ENCODE measurements at regions not wholly inside any gene's neighbourhood (a gene's known extent, or its start where the extent isn't known, plus 50 kb on each side); places are given as distances from the start of the nearest gene placed in this dataset.

- no peak overlapping the region for H3K27ac ChIP-seq
- H3K4me1 ChIP-seq, result no peaks in the 10 kb centered on the region
- no peaks in the 10 kb centered on the region for H3K36me3 ChIP-seq
- H3K27me3 ChIP-seq, result no peaks in the 10 kb centered on the region
- H3K4me3 ChIP-seq, result no peak overlapping the region
- H3K9me3 ChIP-seq, result no peaks in the 10 kb centered on the region
- intact Hi-C loops (cut with DNase I; ENCODE audit: low total_unique reads), result no loop called here
- no peak for DNase-seq (ENCODE audit: low spot score in 2 of 2)
- TF ChIP-seq POLR2A (IDR thresholded peaks at IDR 0.05), result no peak
- TF ChIP-seq POLR2AphosphoS5 (IDR thresholded peaks at IDR 0.05), result no peak
- no peak for TF ChIP-seq CTCF (IDR thresholded peaks at IDR 0.05)
These were observed 1641.9 kb upstream of the PIK3C3 start for GRCh38 chr18:40313030-40313642.

- H3K4me1 ChIP-seq, result no peaks in the 10 kb centered on the region
- TF ChIP-seq CTCF (IDR thresholded peaks at IDR 0.05) (no peak), POLR2AphosphoS5 (IDR thresholded peaks at IDR 0.05) (no peak), POLR2A (IDR thresholded peaks at IDR 0.05) (no peak)
- H3K27me3 ChIP-seq, result no peaks in the 10 kb centered on the region
- H3K4me3 ChIP-seq, result no peak overlapping the region
- H3K9me3 ChIP-seq, result peaks cover 0 to 10% of the 10 kb centered on the region in 2 donors
- no peak overlapping the region for H3K27ac ChIP-seq
- intact Hi-C loops (cut with DNase I; ENCODE audit: low total_unique reads), result no loop called here
- H3K36me3 ChIP-seq, result no peaks in the 10 kb centered on the region
- DNase-seq (ENCODE audit: low spot score in 2 of 2), result no peak
These were observed 1647.4 kb upstream of the PIK3C3 start for GRCh38 chr18:40307627-40308026.

GRCh38 chr18:40296717-40297413, 1658.2 kb upstream of the PIK3C3 start:
- Histone ChIP-seq H3K27me3 (no peaks in the 10 kb centered on the region), H3K27ac (no peak overlapping the region), H3K4me3 (no peak overlapping the region), H3K4me1 (no peaks in the 10 kb centered on the region), H3K9me3 (no peaks in the 10 kb centered on the region), H3K36me3 (no peaks in the 10 kb centered on the region)
- DNase-seq (ENCODE audit: low spot score in 2 of 2), result no peak
- TF ChIP-seq POLR2AphosphoS5 (IDR thresholded peaks at IDR 0.05) (no peak), POLR2A (IDR thresholded peaks at IDR 0.05) (no peak), CTCF (IDR thresholded peaks at IDR 0.05) (no peak)
- intact Hi-C loops (cut with DNase I; ENCODE audit: low total_unique reads), result no loop called here

DNA sequence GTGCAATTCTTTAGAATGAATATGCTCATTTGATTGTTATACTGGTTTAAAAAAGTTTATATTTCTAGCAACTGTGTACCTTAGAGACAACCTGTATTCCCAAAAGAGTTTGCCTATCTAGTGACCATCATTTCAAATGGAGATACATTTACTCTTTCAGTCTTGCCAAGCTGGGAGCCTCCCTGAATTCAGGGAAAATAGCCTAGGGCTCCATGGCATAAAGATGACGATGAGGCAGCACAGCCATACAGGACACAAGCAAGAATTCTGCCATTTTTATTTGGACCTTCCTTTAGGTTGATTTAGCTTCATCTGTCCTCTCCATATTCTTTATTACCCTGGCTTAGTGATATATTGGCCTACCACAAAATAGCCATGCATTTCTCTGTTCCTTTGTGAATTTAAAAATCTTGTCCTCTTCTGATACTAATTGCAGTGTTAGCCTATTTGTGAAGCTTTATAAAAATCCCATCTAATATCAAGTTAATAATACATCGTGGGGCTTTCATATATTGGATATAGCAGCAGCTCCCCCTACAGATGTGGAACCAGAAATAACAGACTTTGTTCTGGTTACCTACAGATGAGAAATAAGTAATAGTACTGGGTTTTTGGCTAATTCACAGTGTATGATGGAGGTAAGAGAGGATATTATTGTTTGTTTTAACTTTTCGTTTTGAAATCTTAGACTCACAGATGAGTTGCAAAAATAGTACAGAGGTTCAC, 1661.9 kb upstream of the PIK3C3 start:
- intact Hi-C loops (cut with DNase I; ENCODE audit: low total_unique reads), result no loop called here
- no peak for DNase-seq (ENCODE audit: low spot score in 2 of 2)

More for the DNA sequence above, 1661.9 kb upstream of the PIK3C3 start:
- Histone ChIP-seq H3K27me3 (no peaks in the 10 kb centered on the region), H3K27ac (no peak overlapping the region), H3K4me1 (no peaks in the 10 kb centered on the region), H3K9me3 (no peaks in the 10 kb centered on the region), H3K36me3 (no peaks in the 10 kb centered on the region), H3K4me3 (no peak overlapping the region)
- TF ChIP-seq POLR2AphosphoS5 (IDR thresholded peaks at IDR 0.05) (no peak), POLR2A (IDR thresholded peaks at IDR 0.05) (no peak), CTCF (IDR thresholded peaks at IDR 0.05) (no peak)
